ENCODE measurements at regions not wholly inside any gene's neighbourhood (a gene's known extent, or its start where the extent isn't known, plus 50 kb on each side); places are given as distances from the start of the nearest gene placed in this dataset.

DNA sequence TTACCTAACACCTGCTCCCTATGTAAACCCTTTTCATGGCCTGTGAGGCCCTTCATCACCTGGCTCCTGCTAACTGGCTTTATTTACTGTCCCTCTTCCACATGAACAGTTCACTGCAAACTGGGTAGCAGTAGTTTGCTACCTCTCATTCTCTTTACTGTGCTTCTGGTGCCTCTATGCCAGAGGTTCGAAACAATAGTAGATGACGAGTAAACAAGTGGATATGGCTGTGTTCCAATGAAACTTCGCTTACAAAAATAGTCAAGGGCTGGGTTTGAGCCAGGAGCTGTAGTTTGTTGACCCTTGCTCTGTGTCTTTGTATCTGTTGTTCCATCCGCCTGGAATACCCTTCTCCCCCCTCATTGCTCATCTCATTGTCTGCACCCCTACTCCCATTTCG lies 233.6 kb upstream of the RMST start:
- no peak overlapping the region for H3K4me3 Mint-ChIP-seq

DNA sequence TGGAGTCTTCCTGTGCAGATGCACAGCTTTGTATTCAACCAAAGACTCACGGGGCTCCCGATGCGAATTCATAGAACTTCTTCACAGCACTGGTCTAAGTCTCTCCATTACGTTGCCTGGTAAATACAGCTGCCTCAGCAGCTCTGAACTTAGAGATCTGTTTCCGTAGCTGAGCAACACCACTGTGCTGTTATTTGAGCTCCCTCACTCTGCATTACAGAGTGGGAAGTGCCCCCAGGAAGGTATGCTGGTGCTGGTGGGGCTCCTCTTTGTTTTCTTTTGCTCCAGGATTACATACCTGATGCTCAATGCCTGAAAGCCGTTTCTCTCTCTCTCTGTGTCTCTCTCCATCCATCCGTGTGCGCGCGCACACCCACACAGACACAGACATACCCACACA lies 227.5 kb upstream of the RMST start:
- 83% methylated on average over 4 of the region's 10 CpGs for WGBS (ENCODE audit: insufficient coverage)
- Histone ChIP-seq H3K4me1 (ENCODE audit: control insufficient read depth in 2 of 2, insufficient read depth in 2 of 2, low read length in 2 of 2) (no peaks in the 10 kb centered on the region), H4K20me1 (ENCODE audit: control insufficient read depth, insufficient read depth, low read length, poor library complexity, severe bottlenecking) (no peaks in the 10 kb centered on the region), H3K27ac (ENCODE audit: low read length in 2 of 2) (no peak overlapping the region), H3K9ac (ENCODE audit: low read length) (no peak overlapping the region), H3K79me2 (ENCODE audit: control insufficient read depth, insufficient read depth, low read length) (no peaks in the 10 kb centered on the region), H3K9me3 (ENCODE audit: control extremely low read depth in 1 of 3, control insufficient read depth in 2 of 3, insufficient read depth in 1 of 3, low read length in 2 of 3) (no peaks in the 10 kb centered on the region), H3K36me3 (replicated peaks in 1 of 2; ENCODE audit: control extremely low read depth in 1 of 2, control insufficient read depth in 1 of 2, extremely low read depth in 1 of 2, insufficient read depth in 2 of 2, low read length in 1 of 2) (no peaks in the 10 kb centered on the region), H3K4me2 (replicated peaks; ENCODE audit: low read depth, low read length, poor library complexity, severe bottlenecking) (no peak overlapping the region), H2AFZ (ENCODE audit: insufficient read depth, low read depth, low read length, poor library complexity, severe bottlenecking) (no peak overlapping the region), H3K27me3 (replicated peaks in 1 of 4; ENCODE audit: control extremely low read depth in 1 of 4, control insufficient read depth in 3 of 4, insufficient read depth in 4 of 4, low read length in 3 of 4) (no peaks in the 10 kb centered on the region), H3K4me3 (ENCODE audit: control extremely low read depth in 1 of 5, extremely low read depth in 1 of 5, insufficient read depth in 1 of 5, low read depth in 2 of 5, low read length in 4 of 5) (no peak overlapping the region)
- no peak overlapping the region for H3K4me3 Mint-ChIP-seq
- intact Hi-C loops (cut with micrococcal nuclease) = no loop called here
- H3K27ac Mint-ChIP-seq = no peak overlapping the region
- ChIA-PET POLR2A (no interaction called here), CTCF (no interaction called here)
- ATAC-seq (ENCODE audit: low read depth) (no peak), DNase-seq (no peak)
- H3K4me1 Mint-ChIP-seq = no peaks in the 10 kb centered on the region
- TF ChIP-seq EZH2 (IDR thresholded peaks at IDR 0.05; ENCODE audit: borderline replicate concordance, insufficient read depth, low read depth, low read length, poor library complexity, severe bottlenecking) = no peak
- TF ChIP-seq, protein P1, sequence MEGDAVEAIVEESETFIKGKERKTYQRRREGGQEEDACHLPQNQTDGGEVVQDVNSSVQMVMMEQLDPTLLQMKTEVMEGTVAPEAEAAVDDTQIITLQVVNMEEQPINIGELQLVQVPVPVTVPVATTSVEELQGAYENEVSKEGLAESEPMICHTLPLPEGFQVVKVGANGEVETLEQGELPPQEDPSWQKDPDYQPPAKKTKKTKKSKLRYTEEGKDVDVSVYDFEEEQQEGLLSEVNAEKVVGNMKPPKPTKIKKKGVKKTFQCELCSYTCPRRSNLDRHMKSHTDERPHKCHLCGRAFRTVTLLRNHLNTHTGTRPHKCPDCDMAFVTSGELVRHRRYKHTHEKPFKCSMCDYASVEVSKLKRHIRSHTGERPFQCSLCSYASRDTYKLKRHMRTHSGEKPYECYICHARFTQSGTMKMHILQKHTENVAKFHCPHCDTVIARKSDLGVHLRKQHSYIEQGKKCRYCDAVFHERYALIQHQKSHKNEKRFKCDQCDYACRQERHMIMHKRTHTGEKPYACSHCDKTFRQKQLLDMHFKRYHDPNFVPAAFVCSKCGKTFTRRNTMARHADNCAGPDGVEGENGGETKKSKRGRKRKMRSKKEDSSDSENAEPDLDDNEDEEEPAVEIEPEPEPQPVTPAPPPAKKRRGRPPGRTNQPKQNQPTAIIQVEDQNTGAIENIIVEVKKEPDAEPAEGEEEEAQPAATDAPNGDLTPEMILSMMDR (IDR thresholded peaks at IDR 0.05) = no peak
- no peaks in the 10 kb centered on the region for H3K27me3 Mint-ChIP-seq
- no peaks in the 10 kb centered on the region for H3K9me3 Mint-ChIP-seq (ENCODE audit: insufficient read depth)

More for the DNA sequence above, 233.6 kb upstream of the RMST start:
- ATAC-seq (ENCODE audit: low read depth) (no peak), DNase-seq (no peak)
- no CpG with 5 or more reads among the region's 5 CpGs for WGBS (ENCODE audit: insufficient coverage)
- TF ChIP-seq, protein P1 (IDR thresholded peaks at IDR 0.05) = no peak
- TF ChIP-seq EZH2 (IDR thresholded peaks at IDR 0.05; ENCODE audit: borderline replicate concordance, insufficient read depth, low read depth, low read length, poor library complexity, severe bottlenecking) = no peak
- Mint-ChIP-seq H3K27me3 (peaks cover 8% of the 10 kb centered on the region), H3K4me1 (no peaks in the 10 kb centered on the region), H3K27ac (no peak overlapping the region), H3K9me3 (ENCODE audit: insufficient read depth) (no peaks in the 10 kb centered on the region)
- Histone ChIP-seq H3K36me3 (replicated peaks in 1 of 2; ENCODE audit: control extremely low read depth in 1 of 2, control insufficient read depth in 1 of 2, extremely low read depth in 1 of 2, insufficient read depth in 2 of 2, low read length in 1 of 2) (no peaks in the 10 kb centered on the region), H2AFZ (ENCODE audit: insufficient read depth, low read depth, low read length, poor library complexity, severe bottlenecking) (no peak overlapping the region), H3K9ac (ENCODE audit: low read length) (no peak overlapping the region), H4K20me1 (ENCODE audit: control insufficient read depth, insufficient read depth, low read length, poor library complexity, severe bottlenecking) (no peaks in the 10 kb centered on the region), H3K4me3 (ENCODE audit: control extremely low read depth in 1 of 5, extremely low read depth in 1 of 5, insufficient read depth in 1 of 5, low read depth in 2 of 5, low read length in 4 of 5) (no peak overlapping the region), H3K4me2 (replicated peaks; ENCODE audit: low read depth, low read length, poor library complexity, severe bottlenecking) (no peak overlapping the region), H3K27me3 (replicated peaks in 1 of 4; ENCODE audit: control extremely low read depth in 1 of 4, control insufficient read depth in 3 of 4, insufficient read depth in 4 of 4, low read length in 3 of 4) (no peaks in the 10 kb centered on the region), H3K4me1 (ENCODE audit: control insufficient read depth in 2 of 2, insufficient read depth in 2 of 2, low read length in 2 of 2) (no peaks in the 10 kb centered on the region), H3K79me2 (ENCODE audit: control insufficient read depth, insufficient read depth, low read length) (no peaks in the 10 kb centered on the region), H3K27ac (ENCODE audit: low read length in 2 of 2) (no peak overlapping the region), H3K9me3 (ENCODE audit: control extremely low read depth in 1 of 3, control insufficient read depth in 2 of 3, insufficient read depth in 1 of 3, low read length in 2 of 3) (no peaks in the 10 kb centered on the region)
- CTCF ChIA-PET = no interaction called here
- intact Hi-C loops (cut with micrococcal nuclease) = no loop called here
- POLR2A ChIA-PET = no interaction called here

Measured in B cell (primary cell).